GM23338 (cell line): ENCODE measurements at regions not wholly inside any gene's neighbourhood (a gene's known extent, or its start where the extent isn't known, plus 50 kb on each side); places are given as distances from the start of the nearest gene placed in this dataset.

Experiments
- ATAC-seq: fragments of 200-7000 bp; cut with Tn5 transposase; 3 replicates; pipeline ENCODE4 v1.9.1; 2020
- DNase-seq: peaks from one replicate; pipeline ENCODE4 v3.0.0-alpha.2; 2015; ENCODE audit warnings: low spot score
- H2AFZ ChIP-seq: fragments of 200-600 bp; sonication (generic); 2 replicates; pipeline ENCODE4 v1.8.0; 2016; ENCODE audit warnings: antibody characterized with exemption, mild to moderate bottlenecking, moderate library complexity
- H3F3A ChIP-seq: fragments of 200-600 bp; sonication (generic); replicated peaks from 2 replicates; pipeline ENCODE4 v1.8.0; 2017; ENCODE audit warnings: antibody characterized with exemption, mixed run types, low read depth
- H3K27ac ChIP-seq: fragments of 200-600 bp; sonication (generic); 2 replicates; pipeline ENCODE4 v1.6.1; 2016; ENCODE audit warnings: low read depth
- H3K27me3 ChIP-seq: fragments of 200-600 bp; sonication (generic); 2 replicates; pipeline ENCODE4 v1.8.0; 2016; ENCODE audit warnings: mild to moderate bottlenecking, mixed run types, moderate library complexity; ENCODE audit not compliant: insufficient read depth
- H3K36me3 ChIP-seq: fragments of 200-600 bp; sonication (generic); 2 replicates; pipeline ENCODE4 v1.8.0; 2016; ENCODE audit warnings: mild to moderate bottlenecking; ENCODE audit not compliant: insufficient read depth
- H3K4me1 ChIP-seq: fragments of 200-600 bp; sonication (generic); 2 replicates; pipeline ENCODE4 v1.8.0; 2016; ENCODE audit warnings: mild to moderate bottlenecking, moderate library complexity; ENCODE audit not compliant: insufficient read depth
- H3K4me2 ChIP-seq: fragments of 200-600 bp; sonication (generic); 2 replicates; pipeline ENCODE4 v1.7.1; 2017; ENCODE audit warnings: mixed run types
- H3K4me3 ChIP-seq: fragments of 200-600 bp; sonication (generic); 2 replicates; pipeline ENCODE4 v1.6.1; 2016; ENCODE audit warnings: mixed run types
- H3K79me2 ChIP-seq: fragments of 200-600 bp; sonication (generic); replicated peaks from 2 replicates; pipeline ENCODE4 v1.8.0; 2017; ENCODE audit warnings: mild to moderate bottlenecking; ENCODE audit not compliant: insufficient read depth
- H3K9me2 ChIP-seq: fragments of 200-600 bp; sonication (generic); 2 replicates; pipeline ENCODE4 v1.8.0; 2017; ENCODE audit not compliant: insufficient read depth
- H4K20me1 ChIP-seq: fragments of 200-600 bp; sonication (generic); replicated peaks from 2 replicates; pipeline ENCODE4 v1.8.0; 2017; ENCODE audit warnings: mild to moderate bottlenecking; ENCODE audit not compliant: insufficient read depth
- H3K27ac Mint-ChIP-seq: 2 replicates; pipeline ENCODE4 v1.8.0; 2020; ENCODE audit warnings: inconsistent platforms, mild to moderate bottlenecking, moderate library complexity, mixed read lengths
- H3K27me3 Mint-ChIP-seq: 3 replicates; pipeline ENCODE4 v1.8.0; 2022; ENCODE audit warnings: low read depth, mild to moderate bottlenecking, moderate library complexity, mixed read lengths, inconsistent platforms; ENCODE audit not compliant: insufficient read depth, poor library complexity
- H3K36me3 Mint-ChIP-seq: 3 replicates; pipeline ENCODE4 v1.8.0; 2021; ENCODE audit warnings: low read depth, mild to moderate bottlenecking, inconsistent platforms, moderate library complexity, mixed read lengths
- H3K4me1 Mint-ChIP-seq: 3 replicates; pipeline ENCODE4 v1.8.0; 2020; ENCODE audit warnings: mild to moderate bottlenecking, inconsistent platforms, mixed read lengths
- H3K4me3 Mint-ChIP-seq: 3 replicates; pipeline ENCODE4 v1.8.0; 2021; ENCODE audit warnings: moderate library complexity, mild to moderate bottlenecking, inconsistent platforms, mixed read lengths
- H3K9me3 Mint-ChIP-seq: 3 replicates; pipeline ENCODE4 v1.8.0; 2020; ENCODE audit warnings: moderate library complexity, mild to moderate bottlenecking, inconsistent platforms, mixed read lengths
- CREB1 ChIP-seq: fragments of 250-450 bp; sonication (Bioruptor Pico); IDR thresholded peaks from 2 replicates; pipeline ENCODE4 v1.5.0; 2020; ENCODE audit warnings: low read depth, mild to moderate bottlenecking, moderate library complexity
- EZH2 ChIP-seq: fragments of 200-600 bp; sonication (generic); IDR thresholded peaks from one replicate; pipeline ENCODE4 v1.8.0; 2017; ENCODE audit warnings: antibody characterized with exemption, mild to moderate bottlenecking, low read depth; ENCODE audit not compliant: unreplicated experiment
- EZH2phosphoT487 ChIP-seq: fragments of 200-600 bp; sonication (generic); IDR thresholded peaks from one replicate; pipeline ENCODE4 v1.8.1; 2018; ENCODE audit warnings: antibody characterized with exemption; ENCODE audit not compliant: unreplicated experiment
- JUNB ChIP-seq: IDR thresholded peaks from one replicate; pipeline ENCODE4 v1.6.1; 2016; ENCODE audit warnings: antibody characterized with exemption; ENCODE audit not compliant: unreplicated experiment
- NANOG ChIP-seq: IDR thresholded peaks from 2 replicates; pipeline ENCODE4 v1.6.1; 2016; ENCODE audit warnings: antibody characterized with exemption, borderline replicate concordance
- POLR2AphosphoS5 ChIP-seq: IDR thresholded peaks from 2 replicates; pipeline ENCODE4 v1.6.1; 2016; ENCODE audit warnings: antibody characterized with exemption, low read depth
- STAT1 ChIP-seq: IDR thresholded peaks from one replicate; pipeline ENCODE4 v1.6.1; 2016; ENCODE audit warnings: antibody characterized with exemption; ENCODE audit not compliant: unreplicated experiment
- ZNF114 ChIP-seq: fragments of 250-450 bp; sonication (Bioruptor Pico); IDR thresholded peaks from 2 replicates; pipeline ENCODE4 v1.5.0; 2020; ENCODE audit warnings: mild to moderate bottlenecking, moderate library complexity
- ZNF331 ChIP-seq: fragments of 250-450 bp; sonication (Bioruptor Pico); IDR thresholded peaks from 2 replicates; pipeline ENCODE4 v1.5.0; 2020; ENCODE audit warnings: low read depth, mild to moderate bottlenecking, moderate library complexity
- TF ChIP-seq, protein P1 (sequence below): IDR thresholded peaks from 2 replicates; pipeline ENCODE4 v1.6.1; 2016; ENCODE audit warnings: antibody characterized with exemption
- TF ChIP-seq, protein P2 (sequence below): IDR thresholded peaks from one replicate; pipeline ENCODE4 v1.6.1; 2018; ENCODE audit warnings: antibody characterized with exemption; ENCODE audit not compliant: unreplicated experiment
- TF ChIP-seq, protein P3 (sequence below): fragments of 250-450 bp; sonication (Bioruptor Pico); IDR thresholded peaks from 2 replicates; pipeline ENCODE4 v1.5.0; 2020; ENCODE audit warnings: mild to moderate bottlenecking, moderate library complexity
- TF ChIP-seq, protein P4 (sequence below), 2 experiments: fragments of 200-600 bp in 1 of 2; sonication (generic) in 1 of 2; conservative IDR thresholded peaks; 2 replicates each; pipeline versions ENCODE4 v1.5.1 to v1.6.1; 2016 to 2017; ENCODE audit warnings: antibody characterized with exemption in 2 of 2, low read depth in 2 of 2, mild to moderate bottlenecking in 2 of 2, moderate library complexity in 1 of 2

DNA sequence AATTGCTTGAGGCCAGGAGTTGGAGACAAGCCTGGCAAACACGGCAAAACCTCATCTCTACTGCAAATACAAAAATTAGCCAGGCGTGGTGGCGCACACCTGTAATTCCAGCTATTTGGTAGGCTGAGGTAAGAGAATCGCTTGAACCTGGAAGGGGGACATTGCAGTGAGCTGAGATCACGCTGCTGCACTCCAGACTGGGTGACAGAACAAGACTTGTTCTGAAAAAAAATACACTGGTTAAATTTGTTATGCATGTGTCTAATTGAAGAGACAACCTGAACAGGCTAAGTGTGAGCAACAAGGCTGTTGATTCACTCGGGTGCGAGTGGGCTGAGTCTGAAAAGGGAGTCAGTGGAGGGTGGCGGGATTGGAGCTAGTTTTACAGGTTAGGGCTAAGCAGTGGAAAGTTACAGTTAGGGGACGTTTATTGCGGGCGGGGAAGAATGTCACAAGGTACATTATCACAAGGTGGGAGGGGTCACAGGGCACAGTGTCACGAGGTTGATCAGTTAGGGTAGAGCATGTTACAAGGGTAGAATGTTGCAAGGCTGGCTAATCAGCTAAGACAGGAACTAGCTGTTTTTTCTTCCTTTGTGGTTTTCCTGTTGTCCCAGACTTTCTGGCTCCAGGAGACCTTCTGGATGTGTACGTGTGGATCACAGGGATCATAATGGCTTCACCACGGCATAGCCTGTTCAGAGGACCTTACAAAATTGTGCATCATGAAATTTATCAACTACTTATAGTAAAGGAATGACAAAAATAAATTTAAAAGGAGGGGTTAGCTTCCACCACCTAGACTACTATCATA lies 115.8 kb downstream of the NAA11 start:
- H3K4me3 Mint-ChIP-seq: no peak overlapping the region
- Histone ChIP-seq H3K9me2 (no peaks in the 10 kb centered on the region), H3K27ac (no peak overlapping the region), H3K4me3 (no peak overlapping the region), H3K4me2 (no peak overlapping the region), H3K36me3 (no peaks in the 10 kb centered on the region), H3K27me3 (no peaks in the 10 kb centered on the region), H2AFZ (peak overlapping the region; percentile 85; the same call in 1 of the 2 replicates), H3K79me2 (no peaks in the 10 kb centered on the region), H4K20me1 (no peaks in the 10 kb centered on the region), H3F3A (no peaks in the 10 kb centered on the region), H3K4me1 (no peaks in the 10 kb centered on the region)
- DNase-seq (peak; percentile 8), ATAC-seq (no peak)
- peaks cover 17% of the 10 kb centered on the region for H3K9me3 Mint-ChIP-seq
- H3K27me3 Mint-ChIP-seq: no peaks in the 10 kb centered on the region
- peaks cover 13% of the 10 kb centered on the region for H3K36me3 Mint-ChIP-seq
- peaks cover 5% of the 10 kb centered on the region; the same call in 1 of the 3 replicates for H3K4me1 Mint-ChIP-seq
- no peak for TF ChIP-seq NANOG
- no peak for TF ChIP-seq JUNB
- TF ChIP-seq EZH2: no peak
- no peak for TF ChIP-seq STAT1
- no peak for TF ChIP-seq ZNF114 (CRISPR knock-in tag)
- TF ChIP-seq, protein P1, sequence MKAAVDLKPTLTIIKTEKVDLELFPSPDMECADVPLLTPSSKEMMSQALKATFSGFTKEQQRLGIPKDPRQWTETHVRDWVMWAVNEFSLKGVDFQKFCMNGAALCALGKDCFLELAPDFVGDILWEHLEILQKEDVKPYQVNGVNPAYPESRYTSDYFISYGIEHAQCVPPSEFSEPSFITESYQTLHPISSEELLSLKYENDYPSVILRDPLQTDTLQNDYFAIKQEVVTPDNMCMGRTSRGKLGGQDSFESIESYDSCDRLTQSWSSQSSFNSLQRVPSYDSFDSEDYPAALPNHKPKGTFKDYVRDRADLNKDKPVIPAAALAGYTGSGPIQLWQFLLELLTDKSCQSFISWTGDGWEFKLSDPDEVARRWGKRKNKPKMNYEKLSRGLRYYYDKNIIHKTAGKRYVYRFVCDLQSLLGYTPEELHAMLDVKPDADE: no peak
- TF ChIP-seq, protein P2, sequence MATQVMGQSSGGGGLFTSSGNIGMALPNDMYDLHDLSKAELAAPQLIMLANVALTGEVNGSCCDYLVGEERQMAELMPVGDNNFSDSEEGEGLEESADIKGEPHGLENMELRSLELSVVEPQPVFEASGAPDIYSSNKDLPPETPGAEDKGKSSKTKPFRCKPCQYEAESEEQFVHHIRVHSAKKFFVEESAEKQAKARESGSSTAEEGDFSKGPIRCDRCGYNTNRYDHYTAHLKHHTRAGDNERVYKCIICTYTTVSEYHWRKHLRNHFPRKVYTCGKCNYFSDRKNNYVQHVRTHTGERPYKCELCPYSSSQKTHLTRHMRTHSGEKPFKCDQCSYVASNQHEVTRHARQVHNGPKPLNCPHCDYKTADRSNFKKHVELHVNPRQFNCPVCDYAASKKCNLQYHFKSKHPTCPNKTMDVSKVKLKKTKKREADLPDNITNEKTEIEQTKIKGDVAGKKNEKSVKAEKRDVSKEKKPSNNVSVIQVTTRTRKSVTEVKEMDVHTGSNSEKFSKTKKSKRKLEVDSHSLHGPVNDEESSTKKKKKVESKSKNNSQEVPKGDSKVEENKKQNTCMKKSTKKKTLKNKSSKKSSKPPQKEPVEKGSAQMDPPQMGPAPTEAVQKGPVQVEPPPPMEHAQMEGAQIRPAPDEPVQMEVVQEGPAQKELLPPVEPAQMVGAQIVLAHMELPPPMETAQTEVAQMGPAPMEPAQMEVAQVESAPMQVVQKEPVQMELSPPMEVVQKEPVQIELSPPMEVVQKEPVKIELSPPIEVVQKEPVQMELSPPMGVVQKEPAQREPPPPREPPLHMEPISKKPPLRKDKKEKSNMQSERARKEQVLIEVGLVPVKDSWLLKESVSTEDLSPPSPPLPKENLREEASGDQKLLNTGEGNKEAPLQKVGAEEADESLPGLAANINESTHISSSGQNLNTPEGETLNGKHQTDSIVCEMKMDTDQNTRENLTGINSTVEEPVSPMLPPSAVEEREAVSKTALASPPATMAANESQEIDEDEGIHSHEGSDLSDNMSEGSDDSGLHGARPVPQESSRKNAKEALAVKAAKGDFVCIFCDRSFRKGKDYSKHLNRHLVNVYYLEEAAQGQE: no peak
- no peak for TF ChIP-seq EZH2phosphoT487
- TF ChIP-seq, protein P3, sequence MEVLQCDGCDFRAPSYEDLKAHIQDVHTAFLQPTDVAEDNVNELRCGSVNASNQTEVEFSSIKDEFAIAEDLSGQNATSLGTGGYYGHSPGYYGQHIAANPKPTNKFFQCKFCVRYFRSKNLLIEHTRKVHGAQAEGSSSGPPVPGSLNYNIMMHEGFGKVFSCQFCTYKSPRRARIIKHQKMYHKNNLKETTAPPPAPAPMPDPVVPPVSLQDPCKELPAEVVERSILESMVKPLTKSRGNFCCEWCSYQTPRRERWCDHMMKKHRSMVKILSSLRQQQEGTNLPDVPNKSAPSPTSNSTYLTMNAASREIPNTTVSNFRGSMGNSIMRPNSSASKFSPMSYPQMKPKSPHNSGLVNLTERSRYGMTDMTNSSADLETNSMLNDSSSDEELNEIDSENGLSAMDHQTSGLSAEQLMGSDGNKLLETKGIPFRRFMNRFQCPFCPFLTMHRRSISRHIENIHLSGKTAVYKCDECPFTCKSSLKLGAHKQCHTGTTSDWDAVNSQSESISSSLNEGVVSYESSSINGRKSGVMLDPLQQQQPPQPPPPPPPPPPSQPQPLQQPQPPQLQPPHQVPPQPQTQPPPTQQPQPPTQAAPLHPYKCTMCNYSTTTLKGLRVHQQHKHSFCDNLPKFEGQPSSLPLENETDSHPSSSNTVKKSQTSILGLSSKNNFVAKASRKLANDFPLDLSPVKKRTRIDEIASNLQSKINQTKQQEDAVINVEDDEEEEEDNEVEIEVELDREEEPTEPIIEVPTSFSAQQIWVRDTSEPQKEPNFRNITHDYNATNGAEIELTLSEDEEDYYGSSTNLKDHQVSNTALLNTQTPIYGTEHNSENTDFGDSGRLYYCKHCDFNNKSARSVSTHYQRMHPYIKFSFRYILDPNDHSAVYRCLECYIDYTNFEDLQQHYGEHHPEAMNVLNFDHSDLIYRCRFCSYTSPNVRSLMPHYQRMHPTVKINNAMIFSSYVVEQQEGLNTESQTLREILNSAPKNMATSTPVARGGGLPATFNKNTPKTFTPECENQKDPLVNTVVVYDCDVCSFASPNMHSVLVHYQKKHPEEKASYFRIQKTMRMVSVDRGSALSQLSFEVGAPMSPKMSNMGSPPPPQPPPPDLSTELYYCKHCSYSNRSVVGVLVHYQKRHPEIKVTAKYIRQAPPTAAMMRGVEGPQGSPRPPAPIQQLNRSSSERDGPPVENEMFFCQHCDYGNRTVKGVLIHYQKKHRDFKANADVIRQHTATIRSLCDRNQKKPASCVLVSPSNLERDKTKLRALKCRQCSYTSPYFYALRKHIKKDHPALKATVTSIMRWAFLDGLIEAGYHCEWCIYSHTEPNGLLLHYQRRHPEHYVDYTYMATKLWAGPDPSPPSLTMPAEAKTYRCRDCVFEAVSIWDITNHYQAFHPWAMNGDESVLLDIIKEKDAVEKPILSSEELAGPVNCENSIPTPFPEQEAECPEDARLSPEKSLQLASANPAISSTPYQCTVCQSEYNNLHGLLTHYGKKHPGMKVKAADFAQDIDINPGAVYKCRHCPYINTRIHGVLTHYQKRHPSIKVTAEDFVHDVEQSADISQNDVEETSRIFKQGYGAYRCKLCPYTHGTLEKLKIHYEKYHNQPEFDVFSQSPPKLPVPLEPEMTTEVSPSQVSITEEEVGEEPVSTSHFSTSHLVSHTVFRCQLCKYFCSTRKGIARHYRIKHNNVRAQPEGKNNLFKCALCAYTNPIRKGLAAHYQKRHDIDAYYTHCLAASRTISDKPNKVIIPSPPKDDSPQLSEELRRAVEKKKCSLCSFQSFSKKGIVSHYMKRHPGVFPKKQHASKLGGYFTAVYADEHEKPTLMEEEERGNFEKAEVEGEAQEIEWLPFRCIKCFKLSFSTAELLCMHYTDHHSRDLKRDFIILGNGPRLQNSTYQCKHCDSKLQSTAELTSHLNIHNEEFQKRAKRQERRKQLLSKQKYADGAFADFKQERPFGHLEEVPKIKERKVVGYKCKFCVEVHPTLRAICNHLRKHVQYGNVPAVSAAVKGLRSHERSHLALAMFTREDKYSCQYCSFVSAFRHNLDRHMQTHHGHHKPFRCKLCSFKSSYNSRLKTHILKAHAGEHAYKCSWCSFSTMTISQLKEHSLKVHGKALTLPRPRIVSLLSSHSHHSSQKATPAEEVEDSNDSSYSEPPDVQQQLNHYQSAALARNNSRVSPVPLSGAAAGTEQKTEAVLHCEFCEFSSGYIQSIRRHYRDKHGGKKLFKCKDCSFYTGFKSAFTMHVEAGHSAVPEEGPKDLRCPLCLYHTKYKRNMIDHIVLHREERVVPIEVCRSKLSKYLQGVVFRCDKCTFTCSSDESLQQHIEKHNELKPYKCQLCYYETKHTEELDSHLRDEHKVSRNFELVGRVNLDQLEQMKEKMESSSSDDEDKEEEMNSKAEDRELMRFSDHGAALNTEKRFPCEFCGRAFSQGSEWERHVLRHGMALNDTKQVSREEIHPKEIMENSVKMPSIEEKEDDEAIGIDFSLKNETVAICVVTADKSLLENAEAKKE (CRISPR knock-in tag): no peak
- no peak for TF ChIP-seq ZNF331
- TF ChIP-seq POLR2AphosphoS5: no peak
- no peak for TF ChIP-seq CREB1 (CRISPR knock-in tag)
- TF ChIP-seq, protein P4, sequence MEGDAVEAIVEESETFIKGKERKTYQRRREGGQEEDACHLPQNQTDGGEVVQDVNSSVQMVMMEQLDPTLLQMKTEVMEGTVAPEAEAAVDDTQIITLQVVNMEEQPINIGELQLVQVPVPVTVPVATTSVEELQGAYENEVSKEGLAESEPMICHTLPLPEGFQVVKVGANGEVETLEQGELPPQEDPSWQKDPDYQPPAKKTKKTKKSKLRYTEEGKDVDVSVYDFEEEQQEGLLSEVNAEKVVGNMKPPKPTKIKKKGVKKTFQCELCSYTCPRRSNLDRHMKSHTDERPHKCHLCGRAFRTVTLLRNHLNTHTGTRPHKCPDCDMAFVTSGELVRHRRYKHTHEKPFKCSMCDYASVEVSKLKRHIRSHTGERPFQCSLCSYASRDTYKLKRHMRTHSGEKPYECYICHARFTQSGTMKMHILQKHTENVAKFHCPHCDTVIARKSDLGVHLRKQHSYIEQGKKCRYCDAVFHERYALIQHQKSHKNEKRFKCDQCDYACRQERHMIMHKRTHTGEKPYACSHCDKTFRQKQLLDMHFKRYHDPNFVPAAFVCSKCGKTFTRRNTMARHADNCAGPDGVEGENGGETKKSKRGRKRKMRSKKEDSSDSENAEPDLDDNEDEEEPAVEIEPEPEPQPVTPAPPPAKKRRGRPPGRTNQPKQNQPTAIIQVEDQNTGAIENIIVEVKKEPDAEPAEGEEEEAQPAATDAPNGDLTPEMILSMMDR (conservative IDR thresholded peaks at IDR 0.05; ENCODE audit: low read depth in 2 of 2): no peak
- no peak overlapping the region for H3K27ac Mint-ChIP-seq
